KOPT-K1 (cell line): ENCODE measurements at regions not wholly inside any gene's neighbourhood (a gene's known extent, or its start where the extent isn't known, plus 50 kb on each side); places are given as distances from the start of the nearest gene placed in this dataset.

Source experiments
- H3K27ac ChIP-seq: fragments of 200-600 bp; sonication (generic); 2 replicates; pipeline ENCODE4 v1.5.1; 2016; ENCODE audit warnings: antibody characterized with exemption, mild to moderate bottlenecking, low read depth, low read length; ENCODE audit not compliant: poor library complexity, severe bottlenecking
- H3K36me3 ChIP-seq: fragments of 200-600 bp; sonication (generic); 2 replicates; pipeline ENCODE4 v1.5.1; 2017; ENCODE audit warnings: antibody characterized with exemption, mild to moderate bottlenecking, low read length, moderate library complexity; ENCODE audit not compliant: insufficient read depth
- H3K9me3 ChIP-seq: fragments of 200-600 bp; sonication (generic); 2 replicates; pipeline ENCODE4 v1.5.1; 2017; ENCODE audit warnings: antibody characterized with exemption, low read length, mild to moderate bottlenecking; ENCODE audit not compliant: insufficient read depth, poor library complexity, severe bottlenecking

DNA sequence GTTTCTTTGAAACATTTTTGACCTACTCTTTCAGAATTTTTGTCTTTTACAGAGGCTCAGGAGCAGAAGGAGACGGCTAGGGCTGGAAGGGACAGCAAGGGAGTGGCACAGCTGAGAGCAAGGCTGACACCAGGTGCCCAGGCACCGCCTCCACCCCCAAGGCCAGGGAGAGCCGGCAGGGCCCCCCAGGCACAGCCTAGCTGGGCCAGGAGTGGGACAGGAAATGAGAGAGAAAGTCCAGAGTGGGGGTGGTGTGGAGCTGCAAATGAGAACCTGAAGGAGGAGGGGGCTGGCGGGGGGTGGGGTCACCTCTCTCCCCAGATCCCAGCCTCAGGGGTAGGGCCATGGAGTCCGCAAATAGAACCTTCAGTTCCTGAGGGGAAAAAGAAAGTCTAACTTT lies 236.7 kb downstream of the CDC5L start:
- H3K27ac ChIP-seq, result no peak overlapping the region
- H3K9me3 ChIP-seq, result no peaks in the 10 kb centered on the region
- H3K36me3 ChIP-seq, result no peaks in the 10 kb centered on the region

DNA sequence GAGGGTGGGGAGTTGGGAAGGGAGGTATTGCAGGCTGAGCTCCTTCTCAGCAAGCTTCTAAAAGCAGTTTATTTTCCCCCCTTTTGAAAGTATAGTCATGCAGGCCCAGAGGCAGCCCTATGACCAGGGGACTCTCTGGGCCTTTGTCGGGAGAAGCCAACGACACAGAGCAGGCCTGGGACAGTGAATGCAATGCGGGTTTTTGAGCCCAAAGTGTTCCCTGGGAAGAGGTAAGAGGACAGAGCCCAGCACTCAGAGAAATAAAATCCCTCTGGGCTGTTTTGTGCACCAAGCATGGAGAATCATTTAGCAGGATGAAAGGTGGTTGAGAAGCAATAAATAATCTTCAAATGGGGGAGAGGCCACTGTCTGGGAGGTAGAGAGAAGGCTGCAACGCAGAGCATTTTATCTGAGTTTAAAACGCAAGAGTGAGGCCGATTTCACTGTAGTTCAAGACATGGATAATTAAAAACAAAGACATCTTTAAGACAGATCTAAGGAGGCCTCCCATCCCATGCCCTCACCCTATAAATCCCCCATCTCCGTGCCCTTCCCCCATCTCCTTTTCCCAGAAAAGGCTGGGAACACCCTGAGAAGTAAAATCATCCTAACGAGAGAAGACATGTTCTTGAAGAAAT lies 237.5 kb downstream of the CDC5L start:
- Histone ChIP-seq H3K9me3 (no peaks in the 10 kb centered on the region), H3K36me3 (no peaks in the 10 kb centered on the region), H3K27ac (no peak overlapping the region)

DNA sequence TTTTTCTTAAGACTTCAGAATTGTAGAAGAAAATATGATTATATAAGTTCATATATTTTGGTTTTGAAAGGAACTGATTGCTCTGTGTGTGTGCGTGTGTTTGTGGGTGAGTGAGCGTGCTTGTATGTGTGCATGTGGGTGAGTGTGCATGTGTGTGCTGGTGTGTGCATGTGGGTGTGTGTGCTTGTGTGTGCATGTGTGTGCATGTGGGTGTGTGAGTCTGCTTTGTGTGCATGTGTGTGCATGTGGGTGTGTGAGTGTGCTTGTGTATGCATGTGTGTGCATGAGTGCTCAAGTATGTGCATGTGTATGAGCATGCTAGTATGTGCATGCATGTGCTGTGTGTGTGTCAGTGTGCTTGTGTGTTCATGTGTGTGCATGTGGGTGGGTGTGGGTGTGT lies 238.5 kb downstream of the CDC5L start:
- Histone ChIP-seq H3K9me3 (no peaks in the 10 kb centered on the region), H3K27ac (no peak overlapping the region), H3K36me3 (no peaks in the 10 kb centered on the region)

DNA sequence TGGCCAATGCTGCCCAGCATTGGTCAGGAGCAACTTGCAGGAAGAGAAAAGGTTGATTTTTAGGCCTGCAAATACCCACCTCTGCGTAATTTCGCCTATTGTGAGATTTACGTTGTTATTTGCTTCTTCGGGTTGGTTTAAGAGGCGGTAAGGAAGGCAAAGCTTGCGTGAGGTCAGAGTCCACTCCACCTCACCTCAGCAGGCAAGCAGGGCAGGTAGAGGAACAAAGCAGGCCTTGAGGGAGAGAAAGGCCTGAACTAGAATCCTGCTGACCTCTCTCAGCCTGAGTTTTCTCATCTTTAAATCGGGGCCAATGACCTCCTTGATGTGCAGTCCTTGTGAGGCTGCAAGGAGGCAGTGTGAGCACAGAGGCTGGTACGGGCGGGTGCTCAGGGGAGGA lies 239.1 kb downstream of the CDC5L start:
- H3K9me3 ChIP-seq, result no peaks in the 10 kb centered on the region
- H3K36me3 ChIP-seq, result no peaks in the 10 kb centered on the region
- no peak overlapping the region for H3K27ac ChIP-seq

DNA sequence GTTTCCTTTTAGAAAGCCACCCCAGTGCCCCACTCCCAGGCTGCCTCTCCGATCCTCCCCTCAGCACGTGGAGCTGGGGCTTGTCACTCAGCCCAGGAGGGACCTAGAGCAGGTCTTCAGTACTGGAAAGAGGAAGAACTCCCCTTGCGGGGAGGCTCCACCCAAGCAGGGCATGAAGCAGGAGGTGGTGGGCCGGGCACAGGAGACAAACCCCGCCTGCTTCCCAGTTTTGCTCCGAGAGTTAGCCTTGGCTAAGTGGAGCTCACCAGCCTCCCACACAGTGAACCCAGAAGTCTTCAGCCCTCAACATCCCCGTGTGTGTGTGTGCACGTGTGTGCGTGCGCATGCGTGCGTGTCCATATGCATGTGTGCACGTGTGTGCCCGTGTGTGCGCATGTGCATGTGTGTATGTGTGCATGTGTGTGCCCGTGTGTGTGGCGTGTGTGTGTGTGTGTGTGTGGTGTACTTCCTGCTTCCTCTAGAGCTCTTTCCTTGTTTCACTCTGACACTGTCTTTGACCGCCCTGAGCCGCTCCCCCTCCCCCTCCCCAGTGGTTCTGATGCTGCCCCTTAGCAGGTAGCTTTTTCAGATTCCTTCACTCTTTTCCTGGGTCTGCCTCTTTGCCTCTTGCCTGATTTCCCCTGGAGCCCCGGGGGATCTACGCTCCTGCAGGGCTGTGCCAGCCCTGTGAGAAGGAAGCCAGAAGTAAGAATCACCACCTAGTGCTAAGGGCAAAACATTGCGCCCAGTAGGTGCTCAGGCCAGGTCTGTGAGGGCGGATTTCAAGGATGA lies 239.8 kb downstream of the CDC5L start:
- H3K36me3 ChIP-seq, result no peaks in the 10 kb centered on the region
- no peak overlapping the region for H3K27ac ChIP-seq
- H3K9me3 ChIP-seq, result no peaks in the 10 kb centered on the region

DNA sequence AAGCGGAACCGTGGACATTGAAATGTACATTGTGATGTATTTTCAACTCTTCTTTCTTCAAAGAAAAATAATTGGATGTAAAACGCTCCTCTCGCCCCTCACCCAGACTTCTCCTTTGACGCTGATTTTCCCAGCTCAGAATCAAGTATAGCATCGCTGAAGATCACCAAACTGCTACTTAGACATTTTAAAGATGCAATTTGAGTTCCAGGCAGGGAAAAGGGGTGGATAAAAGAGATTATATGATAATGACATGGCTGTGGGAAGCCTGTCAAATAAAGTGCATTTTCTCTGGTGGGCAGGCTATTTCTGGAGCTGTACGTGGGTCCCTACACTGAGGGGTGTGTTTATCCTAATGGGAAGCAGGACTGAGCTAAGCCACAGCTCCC lies 240.4 kb downstream of the CDC5L start:
- H3K9me3 ChIP-seq, result no peaks in the 10 kb centered on the region
- H3K36me3 ChIP-seq, result no peaks in the 10 kb centered on the region
- no peak overlapping the region for H3K27ac ChIP-seq

DNA sequence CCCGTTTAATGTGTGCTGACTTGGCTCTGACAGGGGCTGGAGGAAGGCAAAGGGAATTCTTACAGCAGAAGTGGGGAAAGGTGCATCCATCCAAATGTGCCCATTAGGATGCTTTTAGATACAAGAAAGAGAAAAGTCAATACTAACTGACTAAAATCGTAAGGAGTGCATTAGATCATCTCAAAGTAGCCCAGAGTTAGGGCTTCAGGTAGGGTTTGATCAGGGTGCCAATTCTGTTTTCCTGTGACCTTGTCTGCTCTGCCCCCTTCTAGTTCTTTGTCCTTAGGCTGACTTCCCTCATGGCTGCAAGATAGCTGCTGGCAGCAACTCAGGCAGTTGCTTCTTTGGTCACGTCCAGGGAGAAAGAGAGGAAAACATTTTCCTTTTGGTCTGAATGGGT lies 240.8 kb downstream of the CDC5L start:
- H3K9me3 ChIP-seq, result no peaks in the 10 kb centered on the region
- no peaks in the 10 kb centered on the region for H3K36me3 ChIP-seq
- no peak overlapping the region for H3K27ac ChIP-seq

DNA sequence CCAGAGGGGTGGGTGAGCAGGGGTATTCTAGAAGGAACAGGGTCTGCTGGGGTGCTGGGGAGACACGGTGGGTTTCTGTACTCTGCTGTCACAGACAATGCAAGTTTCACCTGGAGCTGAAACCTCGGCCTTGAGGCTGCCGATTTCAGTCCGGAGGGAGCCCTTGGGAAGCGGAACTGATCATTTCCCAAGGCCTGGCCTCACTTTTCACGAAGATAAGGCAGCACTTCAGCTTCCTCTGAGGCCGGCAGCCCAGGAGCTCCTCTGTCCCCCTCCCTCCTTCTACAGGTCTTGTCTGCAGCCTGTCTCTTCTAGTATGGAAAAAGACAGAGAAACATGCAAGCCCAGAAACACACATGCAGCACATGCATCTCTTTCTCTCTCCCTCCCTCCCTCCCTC lies 242.1 kb downstream of the CDC5L start:
- Histone ChIP-seq H3K27ac (no peak overlapping the region), H3K9me3 (no peaks in the 10 kb centered on the region), H3K36me3 (no peaks in the 10 kb centered on the region)

DNA sequence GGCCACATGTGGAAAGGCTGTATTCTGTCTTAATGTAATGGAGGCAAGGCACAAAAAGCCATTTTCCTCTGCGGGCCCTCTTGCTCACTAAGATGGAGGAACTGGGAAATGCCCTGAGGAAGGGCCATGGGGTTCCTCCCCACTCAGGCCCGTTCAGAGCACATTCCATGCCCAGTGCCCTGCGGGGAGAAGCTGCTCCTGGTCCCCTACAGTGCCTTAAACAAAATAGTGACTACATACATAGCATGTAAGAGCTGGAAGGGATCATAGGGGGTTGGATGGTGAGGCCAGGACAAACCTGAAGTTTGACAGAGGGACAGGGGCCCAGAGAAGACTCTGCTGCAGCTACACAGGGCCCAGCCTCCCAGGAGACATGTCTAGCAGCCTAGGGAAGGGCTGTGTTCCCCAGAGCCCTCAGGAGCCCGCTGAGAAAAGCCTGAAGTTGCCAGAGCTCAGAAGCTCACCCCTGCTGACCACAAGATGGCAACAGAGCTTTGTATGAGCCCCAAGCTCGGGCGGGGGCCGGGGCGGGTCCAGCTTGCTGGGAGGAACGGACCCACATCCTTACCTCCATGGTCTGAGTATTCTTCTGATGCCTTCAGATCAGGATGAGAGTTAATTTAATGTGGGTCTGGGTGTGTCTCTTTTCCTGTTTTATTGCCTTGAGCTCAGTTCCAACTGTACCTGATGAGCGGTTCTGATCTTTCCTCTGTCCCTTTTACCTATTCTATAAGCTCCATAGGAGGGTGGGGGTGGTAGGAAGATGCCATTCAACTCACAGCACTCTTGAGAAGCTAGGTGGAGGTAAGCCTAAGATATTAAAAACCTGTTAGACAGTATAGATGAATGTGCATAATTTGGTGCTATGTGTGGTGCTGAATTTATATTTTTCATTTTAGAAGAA lies 242.9 kb downstream of the CDC5L start:
- H3K36me3 ChIP-seq, result no peaks in the 10 kb centered on the region
- H3K27ac ChIP-seq, result no peak overlapping the region
- H3K9me3 ChIP-seq, result no peaks in the 10 kb centered on the region

DNA sequence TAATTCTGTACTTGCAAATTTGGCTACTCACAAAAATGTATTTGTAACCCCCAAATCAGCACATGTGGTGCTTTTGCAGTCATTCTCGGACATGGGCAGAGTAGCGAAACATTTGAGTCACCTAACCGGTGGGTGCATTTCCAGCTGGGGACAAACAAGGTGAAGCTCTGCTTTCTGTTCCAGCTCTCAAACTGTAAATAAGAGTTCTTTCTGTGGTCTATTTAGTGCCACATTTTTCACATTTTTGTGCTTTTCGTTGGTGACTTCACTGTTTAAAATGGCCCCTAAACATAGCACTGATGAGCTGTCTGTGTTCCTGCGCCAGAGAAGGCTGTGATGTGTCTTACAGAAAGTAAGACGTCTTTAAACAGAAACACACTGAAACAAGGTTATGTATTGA lies 244.5 kb downstream of the CDC5L start:
- H3K9me3 ChIP-seq, result no peaks in the 10 kb centered on the region
- H3K36me3 ChIP-seq, result no peaks in the 10 kb centered on the region
- H3K27ac ChIP-seq, result no peak overlapping the region

DNA sequence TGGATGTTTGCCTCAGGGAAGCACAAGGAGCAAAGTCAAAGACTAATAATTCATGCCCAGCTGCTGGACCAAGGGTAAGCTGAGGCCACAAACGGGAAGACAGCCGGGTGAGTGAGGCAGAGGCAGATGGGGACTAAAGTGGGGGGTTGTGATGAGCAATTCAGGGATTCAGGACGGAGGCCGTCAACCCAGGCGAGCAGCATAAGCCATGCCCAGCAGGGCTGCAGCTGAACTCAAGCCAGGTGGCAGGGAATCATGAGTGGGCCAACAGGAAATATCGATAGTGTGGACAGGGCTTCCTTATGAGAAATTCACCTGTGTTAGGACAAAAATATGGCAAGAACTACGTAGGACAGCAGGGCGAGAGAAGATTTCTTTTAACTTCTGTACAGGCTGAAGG lies 246.8 kb downstream of the CDC5L start:
- Histone ChIP-seq H3K27ac (no peak overlapping the region), H3K36me3 (no peaks in the 10 kb centered on the region), H3K9me3 (no peaks in the 10 kb centered on the region)

DNA sequence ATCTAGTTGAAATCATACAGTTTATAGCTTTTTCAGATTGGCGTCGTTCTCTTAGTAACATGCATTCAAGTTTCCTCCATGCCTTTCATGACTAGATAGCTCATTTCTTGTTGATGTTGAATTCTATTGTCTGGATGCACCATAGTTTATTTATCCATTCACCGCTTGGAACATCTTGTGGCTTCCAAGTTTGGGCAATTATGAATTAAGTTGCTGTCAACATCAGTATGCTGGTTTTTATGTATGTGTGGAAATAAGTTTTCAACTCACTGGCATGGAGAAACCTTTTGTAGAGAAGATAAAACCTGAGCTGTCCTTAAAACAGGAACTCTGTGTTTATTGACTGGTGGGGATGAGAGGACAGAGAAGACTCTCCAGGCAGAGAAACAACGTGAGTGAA lies 248.0 kb downstream of the CDC5L start:
- Histone ChIP-seq H3K9me3 (no peaks in the 10 kb centered on the region), H3K36me3 (no peaks in the 10 kb centered on the region), H3K27ac (no peak overlapping the region)

DNA sequence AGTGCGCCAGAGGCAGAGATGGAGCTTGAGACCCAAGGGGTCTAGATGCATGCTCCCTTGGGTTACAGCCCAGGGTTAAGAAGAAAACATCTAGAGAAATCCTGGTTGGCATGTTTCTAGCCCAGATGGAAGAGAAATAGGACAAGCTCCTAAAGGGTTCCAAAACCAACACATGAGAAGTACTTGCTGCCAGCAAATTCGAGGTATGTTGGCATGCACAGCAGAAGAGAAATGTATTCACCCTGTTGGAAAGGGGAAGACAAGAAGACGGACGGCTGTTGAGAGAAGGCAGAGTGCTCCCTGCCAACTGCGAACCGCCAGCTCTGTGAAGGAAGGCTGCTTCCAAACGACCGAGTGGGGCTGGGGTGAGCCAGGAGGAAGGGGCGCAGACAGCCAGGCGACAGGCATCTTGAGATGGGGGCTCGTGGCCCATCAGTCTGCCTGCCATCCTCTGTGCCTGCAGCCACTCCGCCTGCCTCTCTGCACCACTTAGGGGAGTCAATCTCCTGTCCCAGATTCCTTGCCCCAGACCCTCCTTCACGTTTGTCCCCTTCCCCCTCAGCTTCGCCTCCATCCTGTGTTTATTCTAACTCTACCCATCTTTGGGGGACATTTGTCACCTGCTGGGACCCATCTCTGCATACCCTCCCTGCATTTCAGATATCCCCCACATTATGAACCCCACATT lies 249.2 kb downstream of the CDC5L start:
- H3K9me3 ChIP-seq, result no peaks in the 10 kb centered on the region
- no peak overlapping the region for H3K27ac ChIP-seq
- no peaks in the 10 kb centered on the region for H3K36me3 ChIP-seq

DNA sequence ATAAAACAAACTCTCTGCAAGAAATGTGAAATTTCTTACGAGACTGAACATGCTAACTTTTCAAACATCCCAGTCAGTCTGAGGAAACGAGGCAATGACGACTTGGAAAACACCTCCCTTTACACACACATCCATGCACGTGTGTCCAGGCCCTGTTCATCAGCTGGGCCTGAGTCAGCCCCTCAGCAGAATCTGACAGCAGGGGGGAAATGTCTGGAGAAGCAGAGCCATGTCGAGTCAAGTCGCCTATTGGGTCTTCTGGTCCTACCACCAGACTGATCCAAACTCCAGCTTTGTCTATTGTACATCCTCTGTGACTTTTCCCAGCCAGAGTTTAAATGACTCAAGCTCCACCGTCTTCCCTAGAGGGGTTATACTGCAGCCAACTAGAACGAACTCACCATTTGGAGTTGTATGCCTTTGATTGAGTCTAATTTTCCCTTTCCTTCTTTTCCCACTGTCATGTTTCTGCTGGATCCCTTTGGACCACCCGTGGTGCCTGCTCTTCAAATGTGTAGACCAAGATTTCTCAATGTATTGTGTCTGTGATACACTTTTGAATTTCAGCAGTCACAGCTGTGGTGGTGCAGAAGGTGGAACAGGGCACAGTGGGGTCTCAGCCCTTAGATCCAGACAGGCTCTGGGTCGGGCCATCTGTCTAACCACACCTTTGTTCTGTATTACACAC lies 254.0 kb downstream of the CDC5L start:
- H3K9me3 ChIP-seq, result no peaks in the 10 kb centered on the region
- no peaks in the 10 kb centered on the region for H3K36me3 ChIP-seq
- no peak overlapping the region for H3K27ac ChIP-seq
